ENCODE measurements at regions not wholly inside any gene's neighbourhood (a gene's known extent, or its start where the extent isn't known, plus 50 kb on each side); places are given as distances from the start of the nearest gene placed in this dataset.

DNA sequence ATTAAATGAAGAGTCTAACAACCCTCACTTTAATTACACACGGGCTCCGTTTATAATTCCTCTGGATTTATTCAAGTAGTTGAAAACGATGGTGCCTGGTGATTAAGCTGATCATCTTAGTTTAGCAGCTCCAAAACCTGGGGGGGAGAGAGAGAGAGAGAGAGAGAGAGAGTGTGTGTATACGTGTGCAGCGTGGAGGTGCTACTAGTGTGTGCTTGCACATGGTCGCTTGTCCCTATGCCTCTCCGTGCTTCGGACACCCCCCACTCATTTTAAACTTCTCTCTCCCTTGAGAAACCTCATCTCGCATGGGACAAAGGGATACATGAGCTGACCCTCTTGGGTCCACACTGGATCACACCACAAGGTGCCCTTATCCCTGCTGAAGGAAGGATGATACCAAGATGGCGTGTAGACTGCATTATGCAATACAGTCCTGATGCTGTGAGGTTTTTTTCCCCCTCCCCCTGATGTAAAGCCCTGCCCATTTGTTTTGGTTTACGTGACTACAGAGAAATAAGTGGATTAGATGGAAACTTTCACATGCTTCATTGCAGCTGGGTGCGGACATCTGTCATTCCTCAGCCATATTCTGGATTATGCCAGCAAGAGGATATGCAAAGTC, 320.8 kb downstream of the ZNF536 start:
- TF ChIP-seq, protein P1, sequence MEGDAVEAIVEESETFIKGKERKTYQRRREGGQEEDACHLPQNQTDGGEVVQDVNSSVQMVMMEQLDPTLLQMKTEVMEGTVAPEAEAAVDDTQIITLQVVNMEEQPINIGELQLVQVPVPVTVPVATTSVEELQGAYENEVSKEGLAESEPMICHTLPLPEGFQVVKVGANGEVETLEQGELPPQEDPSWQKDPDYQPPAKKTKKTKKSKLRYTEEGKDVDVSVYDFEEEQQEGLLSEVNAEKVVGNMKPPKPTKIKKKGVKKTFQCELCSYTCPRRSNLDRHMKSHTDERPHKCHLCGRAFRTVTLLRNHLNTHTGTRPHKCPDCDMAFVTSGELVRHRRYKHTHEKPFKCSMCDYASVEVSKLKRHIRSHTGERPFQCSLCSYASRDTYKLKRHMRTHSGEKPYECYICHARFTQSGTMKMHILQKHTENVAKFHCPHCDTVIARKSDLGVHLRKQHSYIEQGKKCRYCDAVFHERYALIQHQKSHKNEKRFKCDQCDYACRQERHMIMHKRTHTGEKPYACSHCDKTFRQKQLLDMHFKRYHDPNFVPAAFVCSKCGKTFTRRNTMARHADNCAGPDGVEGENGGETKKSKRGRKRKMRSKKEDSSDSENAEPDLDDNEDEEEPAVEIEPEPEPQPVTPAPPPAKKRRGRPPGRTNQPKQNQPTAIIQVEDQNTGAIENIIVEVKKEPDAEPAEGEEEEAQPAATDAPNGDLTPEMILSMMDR (conservative IDR thresholded peaks at IDR 0.05 in 1 of 2, IDR thresholded peaks at IDR 0.05 in 1 of 2; ENCODE audit: low read depth in 1 of 2, low read length in 2 of 2) = no peak
- no peak for TF ChIP-seq EZH2 (IDR thresholded peaks at IDR 0.05; ENCODE audit: low read length, missing control alignments)

All from fibroblast of lung (primary cell).